HepG2 (cell line): ENCODE measurements at regions not wholly inside any gene's neighbourhood (a gene's known extent, or its start where the extent isn't known, plus 50 kb on each side); places are given as distances from the start of the nearest gene placed in this dataset.

Source experiments
- ATAC-seq: fragments of 200-7000 bp; cut with Tn5 transposase; 3 replicates; pipeline ENCODE4 v1.9.1; 2020; ENCODE audit warnings: mild to moderate bottlenecking, moderate library complexity
- BruUV-seq: library from RNA; stranded (reverse); fragments of 400-500 nt; replicated peaks from 2 replicates; lab custom pipeline; 2021; lab: Mats Ljungman, UMichigan
- CTCF ChIA-PET: fragments of 300-600 bp; formaldehyde crosslinking; extraction: SDS; loops from one replicate; lab custom pipeline; 2021; ENCODE audit warnings: low total read pairs, inconsistent platforms, low intra/inter-chr PET ratio; lab: Yijun Ruan, JAX
- POLR2A ChIA-PET: fragments of 350-600 bp; sonication (Branson Sonifier 250); formaldehyde crosslinking; loops from one replicate; lab custom pipeline; 2020; ENCODE audit warnings: antibody characterized with exemption, inconsistent platforms; lab: Yijun Ruan, JAX
- DNase-seq: peaks from one replicate; pipeline ENCODE4 v3.0.0-alpha.2; 2015; ENCODE audit warnings: low spot score
- FAIRE-seq: peaks from 3 replicates; lab custom pipeline; 2011; peaks lifted over from hg19 to GRCh38; lab: Jason Lieb, UNC
- H2AFZ ChIP-seq: one replicate; pipeline ENCODE4 v1.6.1; 2011; ENCODE audit warnings: low read length, inconsistent platforms
- H3K27ac ChIP-seq: fragments of 300-600 bp; 3 replicates; pipeline ENCODE4 v1.8.0; 2011; ENCODE audit warnings: mixed run types, mild to moderate bottlenecking, mixed read lengths, low read length, inconsistent platforms; ENCODE audit not compliant: insufficient read depth; ENCODE audit errors: extremely low read length
- H3K27me3 ChIP-seq, 2 experiments: fragments of 200-600 bp in 1 of 2; 2 replicates in 1 of 2; 3 replicates in 1 of 2; pipeline versions ENCODE4 v1.6.0 to v1.8.0; 2011; ENCODE audit warnings: low read length in 2 of 2, mild to moderate bottlenecking in 2 of 2, moderate library complexity in 2 of 2, inconsistent platforms in 1 of 2; ENCODE audit not compliant: insufficient read depth in 2 of 2, control insufficient read depth in 1 of 2
- H3K36me3 ChIP-seq, 2 experiments: fragments of 200-600 bp in 1 of 2; replicated peaks in 1 of 2; 2 replicates in 1 of 2; 3 replicates in 1 of 2; pipeline versions ENCODE4 v1.5.1 to v1.8.0; 2011; ENCODE audit warnings: low read length in 2 of 2, inconsistent platforms in 1 of 2; ENCODE audit not compliant: insufficient read depth in 2 of 2, control insufficient read depth in 1 of 2
- H3K4me1 ChIP-seq: 2 replicates; pipeline ENCODE4 v1.5.1; 2012; ENCODE audit warnings: low read length, inconsistent platforms; ENCODE audit not compliant: insufficient read depth
- H3K4me2 ChIP-seq: 2 replicates; pipeline ENCODE4 v1.6.0; 2011; ENCODE audit warnings: low read depth, low read length, inconsistent platforms
- H3K4me3 ChIP-seq, 3 experiments: fragments of 200-600 bp in 1 of 3; sonication (generic), shearing (Covaris generic) in 1 of 3; replicated peaks in 1 of 3; 2 replicates each; pipeline ENCODE4 v1.5.1; 2011 to 2016; ENCODE audit warnings: low read length in 3 of 3, inconsistent platforms in 2 of 3, low read depth in 2 of 3, mild to moderate bottlenecking in 2 of 3, control low read depth in 1 of 3, mixed read lengths in 1 of 3; ENCODE audit not compliant: insufficient read depth in 1 of 3
- H3K79me2 ChIP-seq: one replicate; pipeline ENCODE4 v1.6.1; 2011; ENCODE audit warnings: low read length, inconsistent platforms; ENCODE audit not compliant: insufficient read depth
- H3K9ac ChIP-seq: 2 replicates; pipeline ENCODE4 v1.6.0; 2011; ENCODE audit warnings: mild to moderate bottlenecking, low read depth, low read length, inconsistent platforms; ENCODE audit not compliant: insufficient read depth
- H3K9me3 ChIP-seq: 2 replicates; pipeline ENCODE4 v1.5.1; 2012; ENCODE audit warnings: mild to moderate bottlenecking, low read length
- H4K20me1 ChIP-seq: 2 replicates; pipeline ENCODE4 v1.6.0; 2011; ENCODE audit warnings: inconsistent platforms, mild to moderate bottlenecking, low read length, moderate library complexity; ENCODE audit not compliant: insufficient read depth
- EED ChIP-seq: sonication (generic); formaldehyde crosslinking; IDR thresholded peaks from 2 replicates; pipeline ENCODE4 v1.5.0; 2020; ENCODE audit warnings: mild to moderate bottlenecking, missing genetic modification reagents
- EHMT2 ChIP-seq: fragments of 200-600 bp; sonication (generic); IDR thresholded peaks from 2 replicates; pipeline ENCODE4 v1.7.0; 2017; ENCODE audit warnings: antibody characterized with exemption, low read depth, low read length, borderline replicate concordance
- NFKB2 ChIP-seq: sonication (generic); formaldehyde crosslinking; IDR thresholded peaks from 2 replicates; pipeline ENCODE4 v1.4.0; 2020; ENCODE audit warnings: missing genetic modification reagents, borderline replicate concordance
- SNAPC5 ChIP-seq: sonication (generic); formaldehyde crosslinking; IDR thresholded peaks from 2 replicates; pipeline ENCODE4 v1.8.1; 2023; ENCODE audit warnings: mild to moderate bottlenecking, missing genetic modification reagents, borderline replicate concordance
- WGBS: methylation state at CpG from one replicate; pipeline ENCODE4 v1.1.6; 2017; ENCODE audit warnings: low lambda C conversion rate; 5-methylcytosine and 5-hydroxymethylcytosine counted together
- in situ Hi-C: cut with HindIII; loops from 2 replicates; pipeline ENCODE4 v1.10.0; 2017; ENCODE audit warnings: low pct_unique_long_range_greater_than_20kb; ENCODE audit not compliant: extremely low pct_ligation_motif_present
- intact Hi-C: fragments of 100-400 bp; cut with micrococcal nuclease; formaldehyde crosslinking; loops from one replicate; pipeline ENCODE4 v1.10.0; 2022; ENCODE audit not compliant: unreplicated experiment
- TF ChIP-seq, protein P1 (sequence below): sonication (generic); formaldehyde crosslinking; conservative IDR thresholded peaks from 2 replicates; pipeline ENCODE4 v1.5.0; 2020; ENCODE audit warnings: missing genetic modification reagents
- TF ChIP-seq, protein P2 (sequence below): sonication (generic); formaldehyde crosslinking; IDR thresholded peaks from 2 replicates; pipeline ENCODE4 v1.5.1; 2020; ENCODE audit warnings: mild to moderate bottlenecking, missing genetic modification reagents, moderate library complexity

DNA sequence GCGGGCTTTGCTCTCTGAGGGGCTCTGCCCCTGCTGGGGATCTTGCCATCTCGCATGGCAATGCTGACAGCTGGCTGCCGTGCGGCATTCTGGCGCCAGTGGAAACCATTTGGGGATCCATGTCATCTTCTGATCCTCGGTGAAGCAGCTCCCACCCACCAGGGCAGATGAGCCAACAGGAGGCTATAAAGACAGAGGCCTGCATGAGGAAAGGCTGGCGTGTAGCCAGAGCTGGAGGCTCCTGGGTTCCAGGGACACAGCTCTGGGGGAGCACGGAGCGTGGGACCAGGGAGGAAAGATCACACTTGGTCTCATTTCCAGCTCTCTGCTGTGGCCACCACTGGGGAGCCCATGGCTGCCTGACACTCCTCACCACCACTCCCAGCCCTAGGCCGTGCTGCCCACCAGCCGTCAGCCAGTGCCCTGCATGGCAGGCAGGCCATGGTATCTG lies 145.8 kb downstream of the ZFP36L2 start:
- Histone ChIP-seq H3K9me3 (no peaks in the 10 kb centered on the region), H3K4me1 (peaks cover 40% of the 10 kb centered on the region), H3K27ac (no peak overlapping the region), H2AFZ (no peak overlapping the region), H3K36me3 (no peaks in the 10 kb centered on the region), H4K20me1 (no peaks in the 10 kb centered on the region), H3K79me2 (no peaks in the 10 kb centered on the region), H3K4me3 (no peak overlapping the region), H3K27me3 (no peaks in the 10 kb centered on the region)
- CTCF ChIA-PET: no interaction called here
- DNase-seq (no peak), ATAC-seq (no peak)
- POLR2A ChIA-PET: interaction anchor here (0.6 kb wide), 1 partner anchor 30 kb away, joined by 6 read pairs; no protein-coding TSS in a partner anchor
- in situ Hi-C loops (no loop called here), intact Hi-C loops (no loop called here)
- 91% methylated on average over 9 of the region's 11 CpGs for WGBS
- no TSS peak for BruUV-seq
- 0 out of 2 replicates have a peak, but pooled peaks have one; percentile 26 for TF ChIP-seq EED
- TF ChIP-seq EHMT2: no peak
- TF ChIP-seq, all 625 proteins: peak for 1
- FAIRE-seq: no peak
- Histone ChIP-seq H3K9ac (no peak overlapping the region), H3K4me2 (no peak overlapping the region)

- Histone ChIP-seq H3K27ac (no peak overlapping the region), H3K4me1 (peaks cover 50% of the 10 kb centered on the region), H4K20me1 (no peaks in the 10 kb centered on the region), H2AFZ (no peak overlapping the region), H3K9me3 (no peaks in the 10 kb centered on the region), H3K9ac (no peak overlapping the region), H3K79me2 (no peaks in the 10 kb centered on the region), H3K27me3 (no peaks in the 10 kb centered on the region), H3K4me3 (no peak overlapping the region), H3K4me2 (no peak overlapping the region), H3K36me3 (no peaks in the 10 kb centered on the region)
- ATAC-seq (no peak), FAIRE-seq (no peak), DNase-seq (no peak)
- no TSS peak for BruUV-seq
- ChIA-PET CTCF (no interaction called here), POLR2A (interaction anchor here (0.7 kb wide), 1 partner anchor 10 kb away, joined by 3 read pairs; no protein-coding TSS in a partner anchor)
- 76% methylated on average over 15 of the region's 15 CpGs for WGBS
- in situ Hi-C loops: no loop called here
- TF ChIP-seq NFKB2 (CRISPR knock-in tag) (0 out of 2 replicates have a peak, but pooled peaks have one; percentile 31), SNAPC5 (no peak)
- TF ChIP-seq, protein P1, sequence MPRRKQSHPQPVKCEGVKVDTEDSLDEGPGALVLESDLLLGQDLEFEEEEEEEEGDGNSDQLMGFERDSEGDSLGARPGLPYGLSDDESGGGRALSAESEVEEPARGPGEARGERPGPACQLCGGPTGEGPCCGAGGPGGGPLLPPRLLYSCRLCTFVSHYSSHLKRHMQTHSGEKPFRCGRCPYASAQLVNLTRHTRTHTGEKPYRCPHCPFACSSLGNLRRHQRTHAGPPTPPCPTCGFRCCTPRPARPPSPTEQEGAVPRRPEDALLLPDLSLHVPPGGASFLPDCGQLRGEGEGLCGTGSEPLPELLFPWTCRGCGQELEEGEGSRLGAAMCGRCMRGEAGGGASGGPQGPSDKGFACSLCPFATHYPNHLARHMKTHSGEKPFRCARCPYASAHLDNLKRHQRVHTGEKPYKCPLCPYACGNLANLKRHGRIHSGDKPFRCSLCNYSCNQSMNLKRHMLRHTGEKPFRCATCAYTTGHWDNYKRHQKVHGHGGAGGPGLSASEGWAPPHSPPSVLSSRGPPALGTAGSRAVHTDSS (CRISPR knock-in tag): no peak
- TF ChIP-seq, protein P2, sequence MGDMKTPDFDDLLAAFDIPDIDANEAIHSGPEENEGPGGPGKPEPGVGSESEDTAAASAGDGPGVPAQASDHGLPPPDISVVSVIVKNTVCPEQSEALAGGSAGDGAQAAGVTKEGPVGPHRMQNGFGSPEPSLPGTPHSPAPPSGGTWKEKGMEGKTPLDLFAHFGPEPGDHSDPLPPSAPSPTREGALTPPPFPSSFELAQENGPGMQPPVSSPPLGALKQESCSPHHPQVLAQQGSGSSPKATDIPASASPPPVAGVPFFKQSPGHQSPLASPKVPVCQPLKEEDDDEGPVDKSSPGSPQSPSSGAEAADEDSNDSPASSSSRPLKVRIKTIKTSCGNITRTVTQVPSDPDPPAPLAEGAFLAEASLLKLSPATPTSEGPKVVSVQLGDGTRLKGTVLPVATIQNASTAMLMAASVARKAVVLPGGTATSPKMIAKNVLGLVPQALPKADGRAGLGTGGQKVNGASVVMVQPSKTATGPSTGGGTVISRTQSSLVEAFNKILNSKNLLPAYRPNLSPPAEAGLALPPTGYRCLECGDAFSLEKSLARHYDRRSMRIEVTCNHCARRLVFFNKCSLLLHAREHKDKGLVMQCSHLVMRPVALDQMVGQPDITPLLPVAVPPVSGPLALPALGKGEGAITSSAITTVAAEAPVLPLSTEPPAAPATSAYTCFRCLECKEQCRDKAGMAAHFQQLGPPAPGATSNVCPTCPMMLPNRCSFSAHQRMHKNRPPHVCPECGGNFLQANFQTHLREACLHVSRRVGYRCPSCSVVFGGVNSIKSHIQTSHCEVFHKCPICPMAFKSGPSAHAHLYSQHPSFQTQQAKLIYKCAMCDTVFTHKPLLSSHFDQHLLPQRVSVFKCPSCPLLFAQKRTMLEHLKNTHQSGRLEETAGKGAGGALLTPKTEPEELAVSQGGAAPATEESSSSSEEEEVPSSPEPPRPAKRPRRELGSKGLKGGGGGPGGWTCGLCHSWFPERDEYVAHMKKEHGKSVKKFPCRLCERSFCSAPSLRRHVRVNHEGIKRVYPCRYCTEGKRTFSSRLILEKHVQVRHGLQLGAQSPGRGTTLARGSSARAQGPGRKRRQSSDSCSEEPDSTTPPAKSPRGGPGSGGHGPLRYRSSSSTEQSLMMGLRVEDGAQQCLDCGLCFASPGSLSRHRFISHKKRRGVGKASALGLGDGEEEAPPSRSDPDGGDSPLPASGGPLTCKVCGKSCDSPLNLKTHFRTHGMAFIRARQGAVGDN: peak; percentile 18; the same call in 1 of the 2 replicates
- intact Hi-C loops: no loop called here
Observed at GRCh38 chr2:43078781-43079755, 147.3 kb downstream of the ZFP36L2 start.
